Endothelial cell of umbilical vein (primary cell): ENCODE measurements at regions not wholly inside any gene's neighbourhood (a gene's known extent, or its start where the extent isn't known, plus 50 kb on each side); places are given as distances from the start of the nearest gene placed in this dataset.
"Not testable (repeated sequence)": the region's sequence is repeated elsewhere in the genome, so short reads cannot be mapped to it uniquely, and the experiment has no call there.

ENCODE experiments used
- BruUV-seq: library from RNA; stranded (reverse); fragments of 400-500 nt; replicated peaks from 2 replicates; lab custom pipeline; 2021; lab: Mats Ljungman, UMichigan
- CTCF ChIA-PET: fragments of 300-600, 350-600 bp; sonication (Branson Sonifier 250); formaldehyde crosslinking; loops from one replicate; lab custom pipeline; 2021; ENCODE audit warnings: antibody characterized with exemption, inconsistent platforms; lab: Charles Lee
- POLR2A ChIA-PET: fragments of 300-600, 350-600 bp; sonication (Branson Sonifier 250); formaldehyde crosslinking; loops from one replicate; lab custom pipeline; 2021; ENCODE audit warnings: antibody characterized with exemption, inconsistent platforms; lab: Charles Lee
- DNase-seq: peaks from one replicate; pipeline ENCODE4 v3.0.0-alpha.2; 2011; ENCODE audit warnings: low read depth, low spot score
- FAIRE-seq: peaks from 2 replicates; lab custom pipeline; 2011; peaks lifted over from hg19 to GRCh38; lab: Jason Lieb, UNC
- H2AFZ ChIP-seq: 2 replicates; pipeline ENCODE4 v1.6.0; 2012; ENCODE audit warnings: low read depth, low read length, control low read depth, inconsistent platforms
- H3K27ac ChIP-seq: 2 replicates; pipeline ENCODE4 v1.5.1; 2011; ENCODE audit warnings: low read depth, mild to moderate bottlenecking, control low read depth, low read length, moderate library complexity; ENCODE audit not compliant: insufficient read depth
- H3K27me3 ChIP-seq, 2 experiments: 2 replicates each; pipeline versions ENCODE4 v1.6.0 to v1.6.1; 2011; ENCODE audit warnings: low read length in 2 of 2, mixed read lengths in 1 of 2; ENCODE audit not compliant: control insufficient read depth in 2 of 2, insufficient read depth in 2 of 2
- H3K36me3 ChIP-seq, 2 experiments: 2 replicates in 1 of 2; 3 replicates in 1 of 2; pipeline ENCODE4 v1.5.1; 2011; ENCODE audit warnings: low read length in 2 of 2, mild to moderate bottlenecking in 1 of 2, moderate library complexity in 1 of 2; ENCODE audit not compliant: control insufficient read depth in 2 of 2, insufficient read depth in 2 of 2; ENCODE audit errors: extremely low read depth in 1 of 2
- H3K4me1 ChIP-seq: 3 replicates; pipeline ENCODE4 v1.5.1; 2011; ENCODE audit warnings: mild to moderate bottlenecking, low read length; ENCODE audit not compliant: control insufficient read depth, insufficient read depth; ENCODE audit errors: extremely low read depth
- H3K4me2 ChIP-seq: 2 replicates; pipeline ENCODE4 v1.6.1; 2011; ENCODE audit warnings: low read length, control low read depth, mixed read lengths; ENCODE audit not compliant: insufficient read depth
- H3K4me3 ChIP-seq, 3 experiments: fragments of 200-600 bp in 1 of 3; sonication (generic), shearing (Covaris generic) in 1 of 3; replicated peaks in 1 of 3; 2 replicates each; pipeline ENCODE4 v1.5.1; 2011 to 2016; ENCODE audit warnings: control low read depth in 3 of 3, low read length in 3 of 3, mild to moderate bottlenecking in 2 of 3, inconsistent platforms in 1 of 3, low read depth in 1 of 3, moderate library complexity in 1 of 3; ENCODE audit not compliant: insufficient read depth in 1 of 3
- H3K79me2 ChIP-seq: 2 replicates; pipeline ENCODE4 v1.6.0; 2012; ENCODE audit warnings: low read length, inconsistent platforms; ENCODE audit not compliant: control insufficient read depth, insufficient read depth
- H3K9ac ChIP-seq: replicated peaks from 2 replicates; pipeline ENCODE3; 2011; ENCODE audit warnings: low read length, control low read depth; ENCODE audit not compliant: insufficient read depth; ENCODE audit errors: extremely low read depth
- H3K9me1 ChIP-seq: replicated peaks from 3 replicates; pipeline ENCODE4 v1.6.0; 2011; ENCODE audit warnings: mild to moderate bottlenecking, low read length; ENCODE audit not compliant: control insufficient read depth, insufficient read depth; ENCODE audit errors: extremely low read depth
- H3K9me3 ChIP-seq: replicated peaks from 2 replicates; pipeline ENCODE4 v1.5.1; 2012; ENCODE audit warnings: low read length, inconsistent platforms; ENCODE audit not compliant: control insufficient read depth, insufficient read depth
- H4K20me1 ChIP-seq: replicated peaks from 2 replicates; pipeline ENCODE3; 2011; ENCODE audit warnings: mild to moderate bottlenecking, low read length; ENCODE audit not compliant: control insufficient read depth, insufficient read depth; ENCODE audit errors: extremely low read depth
- EZH2 ChIP-seq: IDR thresholded peaks from 2 replicates; pipeline ENCODE4 v1.6.1; 2012; ENCODE audit warnings: borderline replicate concordance, low read depth, mild to moderate bottlenecking, moderate library complexity, low read length, inconsistent platforms; ENCODE audit not compliant: severe bottlenecking
- FOS ChIP-seq: IDR thresholded peaks from 2 replicates; pipeline ENCODE4 v1.6.1; 2011; ENCODE audit warnings: mild to moderate bottlenecking, low read length, moderate library complexity, borderline replicate concordance; ENCODE audit not compliant: insufficient read depth
- GATA2 ChIP-seq: IDR thresholded peaks from 2 replicates; pipeline ENCODE4 v1.7.0; 2011; ENCODE audit warnings: low read depth, mild to moderate bottlenecking, moderate library complexity, mixed read lengths, low read length; ENCODE audit not compliant: insufficient read length, insufficient read depth
- JUN ChIP-seq: IDR thresholded peaks from 2 replicates; pipeline ENCODE4 v1.6.1; 2011; ENCODE audit warnings: borderline replicate concordance, low read depth; ENCODE audit not compliant: insufficient read length, insufficient read depth
- MYC ChIP-seq: IDR thresholded peaks from one replicate; pipeline ENCODE4 v1.6.1; 2011; ENCODE audit warnings: mild to moderate bottlenecking, low read depth, low read length
- POLR2A ChIP-seq: IDR thresholded peaks from 2 replicates; pipeline ENCODE4 v1.6.1; 2012; ENCODE audit warnings: low read depth, mild to moderate bottlenecking, control low read depth, low read length
- POLR2AphosphoS5 ChIP-seq: IDR thresholded peaks from 2 replicates; pipeline ENCODE4 v1.6.1; 2012; ENCODE audit warnings: low read depth, mild to moderate bottlenecking, control low read depth, low read length, moderate library complexity; ENCODE audit not compliant: insufficient read depth
- dilution Hi-C: fragments of 300-500 bp; cut with MboI; formaldehyde crosslinking; loops from one replicate; pipeline ENCODE4 v1.15.0; 2019; ENCODE audit warnings: low sequenced_read_pairs; ENCODE audit not compliant: extremely low pct_ligation_motif_present
- intact Hi-C: fragments of 100-400 bp; cut with micrococcal nuclease; formaldehyde crosslinking; loops from one replicate; pipeline ENCODE4 v1.10.0; 2022

GRCh38 chrX:121671649-121672048 is 624.2 kb downstream of the GLUD2 start:
- no peaks in the 10 kb centered on the region for H3K4me1 ChIP-seq
- DNase-seq (no peak), FAIRE-seq (no peak)
- intact Hi-C loops (no loop called here), dilution Hi-C loops (no loop called here)
- H3K36me3 ChIP-seq, result no peaks in the 10 kb centered on the region
- no peaks in the 10 kb centered on the region for H3K27me3 ChIP-seq
- CTCF ChIA-PET, result no interaction called here
- H3K79me2 ChIP-seq, result no peaks in the 10 kb centered on the region
- H3K9ac ChIP-seq, result no peak overlapping the region
- H3K9me1 ChIP-seq, result no peaks in the 10 kb centered on the region
- BruUV-seq, result no TSS peak
- H3K9me3 ChIP-seq, result no peaks in the 10 kb centered on the region
- POLR2A ChIA-PET, result no interaction called here
- no peak overlapping the region for H3K4me3 ChIP-seq
- no peak overlapping the region for H2AFZ ChIP-seq
- H4K20me1 ChIP-seq, result no peaks in the 10 kb centered on the region
- H3K27ac ChIP-seq, result no peak overlapping the region
- no peak for TF ChIP-seq EZH2
- no peak for TF ChIP-seq MYC
- no peak for TF ChIP-seq POLR2AphosphoS5
- no peak for TF ChIP-seq JUN
- no peak for TF ChIP-seq POLR2A
- no peak for TF ChIP-seq FOS
- TF ChIP-seq GATA2, result no peak
- H3K4me2 ChIP-seq, result no peak overlapping the region

DNA sequence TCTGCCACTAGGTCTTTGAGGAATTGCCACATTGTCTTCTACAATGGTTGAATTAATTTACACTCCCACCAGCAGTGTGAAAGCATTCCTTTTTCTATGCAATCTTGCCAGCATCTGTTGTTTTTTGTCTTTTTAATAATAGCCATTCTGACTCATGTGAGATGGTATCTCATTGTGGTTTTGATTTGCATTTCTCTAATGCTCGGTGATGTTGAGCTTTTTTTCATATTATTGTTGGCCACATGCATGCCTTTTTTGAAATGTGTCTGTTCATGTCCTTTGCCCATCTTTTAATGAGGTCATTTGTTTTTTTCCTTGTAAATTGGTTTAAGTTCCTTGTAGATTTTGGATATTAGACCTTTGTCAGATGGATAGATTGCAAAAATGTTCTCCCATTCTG is 661.8 kb downstream of the GLUD2 start:
- H4K20me1 ChIP-seq, DNase-seq, FAIRE-seq, H3K4me3 ChIP-seq, H2AFZ ChIP-seq, POLR2A ChIA-PET, H3K79me2 ChIP-seq, dilution Hi-C loops, H3K9me1 ChIP-seq, H3K4me2 ChIP-seq, H3K9me3 ChIP-seq, intact Hi-C loops, H3K9ac ChIP-seq, H3K27me3 ChIP-seq, CTCF ChIA-PET, H3K4me1 ChIP-seq, H3K27ac ChIP-seq, H3K36me3 ChIP-seq, BruUV-seq: not testable (repeated sequence)
